Endodermal cell (in vitro differentiated cells): ENCODE measurements at regions not wholly inside any gene's neighbourhood (a gene's known extent, or its start where the extent isn't known, plus 50 kb on each side); places are given as distances from the start of the nearest gene placed in this dataset.

Experiments used
- DNase-seq: peaks from one replicate; pipeline ENCODE4 v3.0.0-alpha.2; 2017
- H3K27ac ChIP-seq: 2 replicates; pipeline ENCODE4 v1.5.1; 2013; ENCODE audit warnings: mild to moderate bottlenecking, low read depth, low read length, moderate library complexity
- H3K27me3 ChIP-seq: 2 replicates; pipeline ENCODE4 v1.6.1; 2013; ENCODE audit warnings: mild to moderate bottlenecking, low read length, moderate library complexity; ENCODE audit not compliant: insufficient read depth, control insufficient read depth, poor library complexity, severe bottlenecking
- H3K36me3 ChIP-seq: 2 replicates; pipeline ENCODE4 v1.7.0; 2013; ENCODE audit warnings: mild to moderate bottlenecking, low read length, moderate library complexity; ENCODE audit not compliant: control insufficient read depth, insufficient read depth
- H3K4me1 ChIP-seq: one replicate; pipeline ENCODE4 v1.7.0; 2013; ENCODE audit warnings: low read length; ENCODE audit not compliant: control insufficient read depth, insufficient read depth
- H3K4me3 ChIP-seq: 2 replicates; pipeline ENCODE4 v1.5.1; 2013; ENCODE audit warnings: mild to moderate bottlenecking, low read length, moderate library complexity
- H3K9ac ChIP-seq: 2 replicates; pipeline ENCODE4 v1.6.1; 2013; ENCODE audit warnings: mild to moderate bottlenecking, low read length, moderate library complexity; ENCODE audit not compliant: poor library complexity, severe bottlenecking; ENCODE audit errors: extremely low read depth
- H3K9me3 ChIP-seq: 2 replicates; pipeline ENCODE4 v1.6.1; 2013; ENCODE audit warnings: mild to moderate bottlenecking, low read length, moderate library complexity; ENCODE audit not compliant: control insufficient read depth
- H3K27ac Mint-ChIP-seq: 2 replicates; pipeline ENCODE4 v1.8.0; 2020; ENCODE audit warnings: mixed read lengths
- H3K27me3 Mint-ChIP-seq: 2 replicates; pipeline ENCODE4 v1.8.0; 2021; ENCODE audit warnings: mild to moderate bottlenecking, mixed read lengths; ENCODE audit not compliant: insufficient read depth
- H3K36me3 Mint-ChIP-seq: 2 replicates; pipeline ENCODE4 v1.8.0; 2020; ENCODE audit warnings: low read depth, mixed read lengths
- H3K4me1 Mint-ChIP-seq: 2 replicates; pipeline ENCODE4 v1.8.0; 2020; ENCODE audit warnings: mixed read lengths
- H3K4me3 Mint-ChIP-seq: 2 replicates; pipeline ENCODE4 v1.8.0; 2020; ENCODE audit warnings: mild to moderate bottlenecking, moderate library complexity, mixed read lengths
- H3K9me3 Mint-ChIP-seq: 2 replicates; pipeline ENCODE4 v1.8.0; 2020; ENCODE audit warnings: mild to moderate bottlenecking, mixed read lengths
- CTCF ChIP-seq: fragments of 200-600 bp; sonication (generic); conservative IDR thresholded peaks from 2 replicates; pipeline ENCODE4 v1.5.0; 2021; ENCODE audit warnings: antibody characterized with exemption, mild to moderate bottlenecking
- WGBS, 2 experiments: methylation state at CpG; one replicate each; pipeline versions ENCODE4 v1.1.5 to v1.1.7; 2013; ENCODE audit warnings: missing lambda C conversion rate in 2 of 2, mixed read lengths in 1 of 2; ENCODE audit not compliant: insufficient coverage in 1 of 2, insufficient read length in 1 of 2; 5-methylcytosine and 5-hydroxymethylcytosine counted together

- H3K27ac Mint-ChIP-seq, result no peak overlapping the region
- H3K9me3 Mint-ChIP-seq, result no peaks in the 10 kb centered on the region
- H3K27me3 Mint-ChIP-seq, result peaks cover 3% of the 10 kb centered on the region
- TF ChIP-seq CTCF, result no peak
- Histone ChIP-seq H3K9ac (no peak overlapping the region), H3K27me3 (no peaks in the 10 kb centered on the region), H3K27ac (no peak overlapping the region), H3K9me3 (no peaks in the 10 kb centered on the region), H3K36me3 (no peaks in the 10 kb centered on the region), H3K4me1 (peaks cover 15% of the 10 kb centered on the region), H3K4me3 (no peak overlapping the region)
- no peak for DNase-seq
- 98 to 100% methylated on average over 2 of the region's 2 CpGs for WGBS, 2 experiments
- no peak overlapping the region for H3K4me3 Mint-ChIP-seq
- peaks cover 12% of the 10 kb centered on the region for H3K4me1 Mint-ChIP-seq
- H3K36me3 Mint-ChIP-seq, result no peaks in the 10 kb centered on the region
These were observed 84.2 kb upstream of the FBXO11 start for GRCh38 chr2:47990503-47990902.

- no peak overlapping the region for H3K4me3 ChIP-seq
- TF ChIP-seq CTCF, result no peak
- Mint-ChIP-seq H3K27me3 (peaks cover 1% of the 10 kb centered on the region), H3K4me1 (peaks cover 12% of the 10 kb centered on the region), H3K36me3 (no peaks in the 10 kb centered on the region), H3K9me3 (no peaks in the 10 kb centered on the region), H3K4me3 (no peak overlapping the region), H3K27ac (no peak overlapping the region)
- H3K27me3 ChIP-seq, result no peaks in the 10 kb centered on the region
- DNase-seq, result no peak
- no peaks in the 10 kb centered on the region for H3K9me3 ChIP-seq
- H3K36me3 ChIP-seq, result no peaks in the 10 kb centered on the region
- no peak overlapping the region for H3K9ac ChIP-seq
- H3K4me1 ChIP-seq, result peaks cover 15% of the 10 kb centered on the region
- no peak overlapping the region for H3K27ac ChIP-seq
These were observed 86.4 kb upstream of the FBXO11 start for GRCh38 chr2:47992671-47993070.

- Mint-ChIP-seq H3K36me3 (no peaks in the 10 kb centered on the region), H3K9me3 (no peaks in the 10 kb centered on the region), H3K27me3 (no peaks in the 10 kb centered on the region), H3K4me1 (peaks cover 7% of the 10 kb centered on the region), H3K27ac (no peak overlapping the region), H3K4me3 (no peak overlapping the region)
- DNase-seq, result no peak
- Histone ChIP-seq H3K9me3 (no peaks in the 10 kb centered on the region), H3K36me3 (no peaks in the 10 kb centered on the region), H3K27ac (no peak overlapping the region), H3K4me3 (no peak overlapping the region), H3K4me1 (no peaks in the 10 kb centered on the region), H3K9ac (no peak overlapping the region), H3K27me3 (no peaks in the 10 kb centered on the region)
- 93 to 98% methylated on average over 4 of the region's 4 CpGs for WGBS, 2 experiments
- TF ChIP-seq CTCF, result no peak
These were observed 90.5 kb upstream of the FBXO11 start for GRCh38 chr2:47996808-47997207.
